Left renal cortex interstitium (tissue), 4 donors: ENCODE measurements at regions not wholly inside any gene's neighbourhood (a gene's known extent, or its start where the extent isn't known, plus 50 kb on each side); places are given as distances from the start of the nearest gene placed in this dataset.

ENCODE experiments used
- DNase-seq, 4 donors: peaks; one replicate each; pipeline ENCODE4 v3.0.0-alpha.2; 2013; ENCODE audit warnings: low read depth in 4 of 4, low spot score in 2 of 4, missing footprints in 1 of 4

- no peak for DNase-seq
Measured at GRCh38 chr15:72925661-72926060, 126.6 kb upstream of the NEO1 start.

- DNase-seq: no peak
Measured at GRCh38 chr15:72923289-72923688, 129.0 kb upstream of the NEO1 start.

DNA sequence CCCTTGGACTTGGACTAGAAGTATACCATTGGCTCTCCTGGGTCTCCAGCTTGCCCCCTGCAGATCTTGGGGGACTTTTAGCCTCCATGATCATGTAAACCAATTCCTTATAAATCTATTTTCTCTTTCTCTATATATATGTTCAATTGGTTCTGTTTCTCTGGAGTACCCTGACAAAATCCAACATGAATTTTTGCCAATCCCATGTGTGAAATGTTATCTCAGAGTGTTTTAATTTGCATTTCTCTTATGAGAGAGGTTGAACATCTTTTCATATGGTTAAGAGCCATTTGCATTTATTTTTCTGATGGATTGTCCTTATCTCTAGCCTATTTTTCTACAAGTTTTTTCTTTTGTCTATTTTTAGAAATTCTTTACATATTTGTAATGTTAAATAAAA lies 131.7 kb upstream of the NEO1 start:
- no peak for DNase-seq

GRCh38 chr15:72919936-72920465 lies 132.3 kb upstream of the NEO1 start:
- no peak for DNase-seq

GRCh38 chr15:72916897-72917296 lies 133.3 kb upstream of the ADPGK start:
- DNase-seq: no peak

GRCh38 chr15:72916378-72916777 lies 132.8 kb upstream of the ADPGK start:
- no peak for DNase-seq

GRCh38 chr15:72915843-72916242 lies 132.3 kb upstream of the ADPGK start:
- no peak for DNase-seq

DNA sequence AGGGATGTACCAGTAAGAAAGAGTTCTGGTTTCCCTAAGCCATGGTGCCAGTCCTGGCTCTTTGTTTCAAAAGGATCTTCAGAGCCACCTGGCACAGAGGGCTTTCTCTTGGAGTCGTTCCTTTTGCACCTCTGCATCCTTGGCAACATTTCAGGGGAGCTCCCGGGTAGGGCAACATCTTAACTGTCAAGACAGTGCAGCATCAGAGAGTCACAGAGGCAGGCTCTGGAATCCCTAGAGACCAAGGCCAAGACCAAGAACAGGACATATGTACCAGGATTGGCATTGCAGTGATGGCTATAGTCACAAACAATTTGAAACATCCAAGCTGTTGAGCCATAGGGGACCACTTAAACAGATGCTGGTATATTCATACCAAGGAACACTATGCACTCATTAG lies 129.4 kb upstream of the ADPGK start:
- DNase-seq: no peak

DNA sequence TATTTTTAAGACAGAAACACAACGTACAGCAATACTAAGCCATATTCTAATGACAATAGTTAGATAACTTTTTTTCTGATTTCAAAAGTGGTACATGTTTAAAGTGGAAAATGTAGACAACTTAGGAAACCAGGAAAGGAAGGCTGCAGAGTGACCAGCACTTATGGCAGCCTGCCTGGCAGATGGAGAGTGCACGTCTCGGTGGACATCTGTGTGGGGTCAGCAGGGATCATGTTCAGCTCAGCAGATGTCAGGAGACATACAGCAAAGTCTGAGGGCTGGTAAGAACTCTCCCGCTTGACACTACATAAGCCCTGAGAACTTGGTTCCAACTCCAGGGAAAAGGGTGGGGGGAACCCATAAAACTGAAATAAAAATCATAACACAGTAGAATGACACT lies 128.6 kb upstream of the ADPGK start:
- DNase-seq: no peak

DNA sequence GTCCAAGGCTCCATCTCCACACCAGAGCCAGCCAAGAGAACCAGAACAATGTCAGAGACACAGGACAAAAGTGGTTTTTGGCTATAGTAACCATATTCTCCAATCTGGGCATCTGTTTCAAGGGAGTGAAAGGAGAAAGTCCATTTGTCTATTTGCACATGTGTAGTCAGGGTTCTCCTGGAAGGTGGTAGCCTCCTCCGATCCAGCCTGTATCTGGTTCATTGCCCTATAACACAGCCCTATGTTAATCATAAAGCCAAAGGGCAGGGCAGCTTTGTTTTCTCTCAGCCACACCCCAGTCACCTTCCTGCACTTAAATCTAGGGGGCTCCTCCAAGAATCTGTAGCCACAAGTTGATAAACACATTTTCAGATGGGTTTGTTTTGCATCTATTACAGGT lies 128.1 kb upstream of the ADPGK start:
- DNase-seq: no peak

DNA sequence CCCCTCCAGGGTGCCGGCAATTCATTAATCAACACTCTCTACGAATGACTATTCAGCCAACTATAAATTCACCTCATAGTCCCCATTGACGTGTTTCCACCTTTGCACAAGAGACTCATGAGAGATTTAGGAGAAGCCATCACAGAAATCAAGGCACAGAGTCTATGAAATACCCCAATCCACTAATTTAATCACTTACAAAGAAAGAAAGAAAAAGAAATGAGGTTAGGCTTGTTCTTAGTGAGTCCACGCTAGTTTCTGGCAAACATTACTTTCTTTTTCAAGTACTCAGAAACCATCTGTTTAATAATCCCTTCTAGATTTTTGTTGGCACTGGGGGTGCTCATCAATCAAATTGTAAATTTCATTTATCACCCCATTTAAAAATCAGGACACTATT lies 125.2 kb upstream of the ADPGK start:
- DNase-seq: no peak

GRCh38 chr15:72907733-72908132 lies 124.2 kb upstream of the ADPGK start:
- peak in 1 of 4 donors; percentile 39 for DNase-seq

DNA sequence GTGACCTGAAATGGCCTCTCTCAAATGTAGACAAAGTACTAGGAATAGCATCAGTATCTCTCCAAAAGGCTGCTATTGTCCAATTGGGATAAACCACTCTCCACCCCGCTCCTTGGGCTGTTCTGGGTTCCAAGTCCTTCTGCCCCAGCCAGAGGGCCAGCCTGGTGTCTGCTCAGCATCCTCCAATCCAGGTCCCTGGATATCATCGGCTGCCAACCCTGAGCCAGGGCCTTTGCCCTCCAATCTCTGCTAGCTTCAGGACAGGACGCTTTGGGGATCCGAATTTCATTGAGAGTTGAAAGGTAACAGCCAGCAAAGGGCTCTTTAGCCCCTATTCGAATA lies 119.3 kb upstream of the ADPGK start:
- no peak for DNase-seq

DNA sequence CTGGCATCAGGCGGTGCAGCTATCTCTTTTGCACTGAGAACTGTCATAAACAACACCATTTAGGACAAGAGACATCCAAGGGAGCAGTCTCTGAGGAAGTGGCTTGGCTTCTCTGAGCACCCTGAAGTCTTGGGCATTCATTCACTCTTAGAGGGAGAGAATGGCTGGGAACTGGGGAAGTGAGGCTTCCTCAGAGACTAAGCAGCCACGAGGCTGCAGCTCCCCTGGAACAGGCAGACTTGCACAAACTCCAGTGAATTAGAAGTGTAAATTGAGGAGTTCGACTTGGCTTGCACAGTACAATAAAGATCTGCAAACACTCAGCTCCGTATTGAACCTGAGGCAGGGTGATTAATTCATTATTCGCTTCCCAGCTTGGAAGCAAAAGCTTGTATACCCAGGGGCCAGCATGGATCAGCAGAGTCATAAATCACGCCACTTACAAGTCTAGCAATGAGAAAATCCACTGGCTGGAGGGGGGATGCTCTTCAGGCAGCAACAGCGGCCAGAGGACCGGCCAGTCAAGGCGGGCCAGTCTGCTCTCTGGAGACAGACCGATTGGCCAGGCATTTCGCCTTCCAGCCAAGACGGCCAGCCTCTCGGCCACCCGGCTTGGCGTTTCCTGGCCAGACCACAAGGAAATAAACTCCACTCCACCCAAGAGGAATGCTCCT lies 118.8 kb upstream of the ADPGK start:
- peak in 1 of 4 donors; percentile 37 for DNase-seq

GRCh38 chr15:72892986-72893385 lies 109.4 kb upstream of the ADPGK start:
- no peak for DNase-seq

GRCh38 chr15:72890043-72890442 lies 106.5 kb upstream of the ADPGK start:
- DNase-seq: no peak

- DNase-seq: no peak
Measured at GRCh38 chr15:72889545-72889944, 106.0 kb upstream of the ADPGK start.

DNA sequence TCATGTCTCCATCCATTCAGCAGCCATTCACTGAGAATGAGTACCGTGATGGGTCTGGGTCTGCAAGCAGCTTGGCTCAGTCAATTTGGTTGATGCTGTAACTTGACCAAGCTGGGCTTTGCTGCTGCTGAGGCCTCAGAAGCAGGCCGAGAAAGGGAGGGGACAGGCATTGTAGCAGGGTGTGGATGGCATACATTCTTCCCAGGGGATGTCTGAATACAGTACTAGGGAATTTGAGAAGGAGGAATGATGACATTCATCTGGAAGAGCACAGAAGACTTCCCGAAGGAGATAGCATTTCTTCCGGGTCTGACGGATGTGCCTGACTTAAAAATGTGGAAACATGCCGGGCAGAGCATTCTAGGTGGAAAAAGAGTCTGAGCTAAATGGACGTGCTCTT lies 105.3 kb upstream of the ADPGK start:
- DNase-seq: no peak

DNA sequence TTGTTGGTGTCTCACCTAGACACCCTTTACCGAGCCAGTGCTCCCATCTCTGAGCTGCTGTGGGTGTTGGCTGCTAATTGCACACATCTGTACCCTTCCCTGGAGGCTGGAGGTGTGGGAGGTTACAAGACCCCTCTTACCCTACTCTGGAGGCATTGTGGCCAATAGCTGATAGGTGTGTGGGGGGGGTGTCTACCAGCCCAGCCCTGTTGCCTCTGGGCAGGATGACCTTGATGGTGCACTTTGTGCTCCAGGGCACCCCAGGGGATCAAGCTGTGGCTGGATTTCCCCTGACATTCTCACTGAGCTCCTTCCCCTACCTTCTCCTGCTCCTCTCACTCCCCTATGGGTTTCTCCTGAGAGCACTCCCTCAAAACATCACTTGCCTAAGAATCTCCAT lies 104.7 kb upstream of the ADPGK start:
- no peak for DNase-seq

DNA sequence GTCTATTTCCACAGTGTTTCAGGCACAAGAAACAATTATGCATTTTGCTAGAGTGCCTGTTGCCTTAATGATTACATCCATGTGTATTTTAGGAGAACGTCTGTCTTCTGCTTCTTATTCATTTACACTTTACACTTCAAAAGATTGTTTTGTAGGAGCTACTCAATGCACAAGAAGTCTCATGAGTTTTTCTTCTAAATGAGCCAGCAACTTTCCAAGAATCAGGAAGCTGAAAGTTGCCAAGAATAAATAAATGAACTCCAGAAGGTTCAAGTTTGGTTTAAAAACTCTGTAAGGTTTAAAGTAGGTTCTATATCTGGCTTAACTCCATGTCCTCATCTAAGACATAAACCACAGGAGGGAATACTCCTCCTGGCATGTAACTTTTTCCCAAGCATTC lies 103.8 kb upstream of the ADPGK start:
- DNase-seq: no peak

GRCh38 chr15:72884311-72884710 lies 100.8 kb upstream of the ADPGK start:
- no peak for DNase-seq

GRCh38 chr15:72873379-72874233 lies 90.0 kb upstream of the ADPGK start:
- no peak for DNase-seq
